Stimulated activated CD4-positive, alpha-beta T cell treated with anti-CD3 and anti-CD28 coated beads, Interleukin-2, amount 100 ng/mL, for 48 hours (primary cell): ENCODE measurements at regions not wholly inside any gene's neighbourhood (a gene's known extent, or its start where the extent isn't known, plus 50 kb on each side); places are given as distances from the start of the nearest gene placed in this dataset.
"Not testable (repeated sequence)": the region's sequence is repeated elsewhere in the genome, so short reads cannot be mapped to it uniquely, and the experiment has no call there.

Experiments
- DNase-seq, 2 donors: peaks; one replicate each; pipeline ENCODE4 v3.0.0-alpha.2; 2020

DNA sequence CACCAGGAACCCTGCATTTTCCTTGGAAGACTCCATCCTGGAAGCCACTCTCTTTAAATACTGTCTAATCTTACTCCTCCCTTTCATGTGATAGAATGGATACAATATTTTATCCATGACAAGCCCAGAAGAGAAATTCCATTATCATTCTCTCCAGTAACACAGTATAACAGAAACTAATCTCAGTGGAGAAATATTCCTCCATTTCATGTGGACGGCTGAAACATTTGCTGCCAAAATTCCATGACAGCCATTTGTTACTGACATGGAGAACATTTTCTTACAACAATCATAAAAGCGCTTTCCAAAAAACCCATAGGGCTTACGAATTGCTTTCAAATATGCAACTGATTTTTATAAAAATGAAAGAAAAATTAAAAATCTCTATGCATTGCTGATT is 392.8 kb upstream of the KLF6 start:
- no peak for DNase-seq

GRCh38 chr10:4176500-4177281 is 391.7 kb upstream of the KLF6 start:
- no peak for DNase-seq

DNA sequence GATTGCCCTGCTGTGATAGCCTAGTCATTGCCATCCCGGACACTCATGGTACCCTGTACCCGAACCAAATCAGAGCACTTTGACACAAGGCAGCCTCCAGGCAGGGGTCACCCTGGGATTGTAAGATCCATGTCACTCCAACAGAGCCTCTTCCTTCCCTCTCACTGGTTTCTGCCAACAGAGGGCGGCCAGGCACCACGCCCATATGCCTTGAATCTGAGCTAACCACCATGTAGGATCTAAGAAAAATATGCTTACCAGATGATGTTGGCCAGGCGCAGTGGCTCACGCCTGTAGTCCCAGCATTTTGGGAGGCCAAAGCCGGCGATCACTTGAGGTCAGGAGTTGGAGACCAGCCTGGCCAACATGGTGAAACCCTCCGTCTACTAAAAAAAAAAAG is 389.2 kb upstream of the KLF6 start:
- DNase-seq: no peak

GRCh38 chr10:4170633-4171314 is 385.8 kb upstream of the KLF6 start:
- DNase-seq: no peak

GRCh38 chr10:4170181-4170580 is 385.2 kb upstream of the KLF6 start:
- no peak for DNase-seq

DNA sequence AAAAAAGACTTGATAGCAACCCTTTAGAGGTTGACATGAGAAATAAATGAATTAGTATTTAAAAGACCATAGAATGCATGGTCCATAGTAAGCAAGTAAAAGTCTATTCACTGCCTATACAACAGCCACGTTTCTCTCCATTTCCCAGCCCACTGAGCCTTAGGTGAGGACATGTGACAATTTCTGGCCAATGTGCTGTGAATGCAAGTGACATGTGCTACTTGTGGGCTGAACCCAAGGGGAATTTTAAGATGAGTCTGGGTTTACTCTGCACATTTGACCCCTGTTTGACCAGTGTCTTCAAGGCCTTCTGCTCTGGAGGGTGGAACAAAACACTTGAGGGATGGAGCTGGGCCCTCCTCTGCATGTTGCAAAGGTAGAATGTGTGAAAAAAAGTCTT is 384.4 kb upstream of the KLF6 start:
- no peak for DNase-seq

- no peak for DNase-seq
Observed at GRCh38 chr10:4167216-4167615, 382.2 kb upstream of the KLF6 start.

- no peak for DNase-seq
Observed at GRCh38 chr10:4162571-4163286, 377.7 kb upstream of the KLF6 start.

GRCh38 chr10:4159173-4159572 is 374.2 kb upstream of the KLF6 start:
- no peak for DNase-seq

DNA sequence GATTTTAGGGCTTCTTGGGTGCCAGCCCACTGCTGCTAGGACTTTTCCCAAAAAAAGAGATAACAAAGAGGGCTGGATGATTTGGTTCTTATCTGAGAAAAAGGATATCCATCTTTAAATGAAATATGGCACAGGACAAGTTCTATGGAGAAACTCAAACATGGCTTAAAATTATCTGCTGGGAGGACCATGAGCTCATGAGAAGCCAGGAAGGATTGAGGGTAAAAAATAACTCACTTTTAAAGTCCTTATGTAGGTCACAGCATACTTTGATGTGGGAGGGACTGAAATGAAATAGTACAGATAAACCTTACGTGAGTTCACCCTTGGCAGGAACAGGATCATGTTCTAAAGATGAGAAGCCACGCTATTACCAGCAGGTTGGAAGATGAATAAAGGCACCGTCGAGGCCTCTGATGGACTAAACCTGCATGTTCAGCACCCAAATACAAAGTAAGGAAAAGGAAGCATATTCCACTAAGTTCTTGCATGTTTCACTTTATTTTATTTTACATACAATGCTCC is 369.2 kb upstream of the KLF6 start:
- DNase-seq: no peak

- no peak for DNase-seq
Observed at GRCh38 chr10:4151466-4151865, 366.5 kb upstream of the KLF6 start.

GRCh38 chr10:4150676-4151075 is 365.7 kb upstream of the KLF6 start:
- DNase-seq: no peak

- DNase-seq: not testable (repeated sequence)
Observed at GRCh38 chr10:4149460-4149859, 364.5 kb upstream of the KLF6 start.

DNA sequence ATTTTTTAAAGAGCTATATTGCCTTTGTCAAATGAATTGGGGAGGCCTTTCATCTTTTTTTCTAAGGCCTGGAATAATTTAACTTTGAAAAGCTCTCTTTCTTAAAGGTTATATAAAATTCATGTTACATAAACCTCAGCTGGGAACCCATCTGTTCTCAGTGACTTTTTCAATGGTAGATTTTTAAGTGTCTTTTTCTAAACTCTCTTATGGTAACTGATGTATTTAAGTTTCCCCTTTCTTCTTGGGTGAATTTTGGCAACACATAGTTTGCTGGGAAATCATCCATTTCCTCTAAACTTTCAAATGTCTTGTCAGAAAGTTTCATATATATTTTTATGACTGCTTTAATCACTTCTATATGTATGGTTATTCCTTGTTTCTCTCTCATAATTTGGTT is 362.2 kb upstream of the KLF6 start:
- no peak for DNase-seq

GRCh38 chr10:4144817-4145216 is 359.8 kb upstream of the KLF6 start:
- no peak for DNase-seq

DNA sequence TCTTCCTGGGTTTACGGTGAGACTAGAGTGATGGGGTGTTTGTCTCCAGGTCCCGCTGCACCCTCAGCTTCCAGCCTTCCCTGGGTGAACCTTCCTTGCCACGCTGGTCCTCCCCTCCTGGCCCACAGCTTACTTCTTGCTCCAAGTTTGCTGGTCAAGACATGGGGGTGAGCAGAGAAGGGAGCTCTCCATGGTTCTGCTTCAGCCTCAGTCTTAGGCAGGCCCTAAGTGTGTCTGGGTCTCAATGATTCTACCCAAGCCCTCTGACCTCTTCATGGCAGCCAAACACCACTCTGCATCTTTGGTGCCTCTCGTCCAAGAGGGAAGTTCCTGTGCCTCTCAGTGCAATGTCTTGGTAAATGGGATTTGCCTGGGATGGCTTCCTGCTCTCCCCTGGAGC is 356.5 kb upstream of the KLF6 start:
- DNase-seq: no peak

DNA sequence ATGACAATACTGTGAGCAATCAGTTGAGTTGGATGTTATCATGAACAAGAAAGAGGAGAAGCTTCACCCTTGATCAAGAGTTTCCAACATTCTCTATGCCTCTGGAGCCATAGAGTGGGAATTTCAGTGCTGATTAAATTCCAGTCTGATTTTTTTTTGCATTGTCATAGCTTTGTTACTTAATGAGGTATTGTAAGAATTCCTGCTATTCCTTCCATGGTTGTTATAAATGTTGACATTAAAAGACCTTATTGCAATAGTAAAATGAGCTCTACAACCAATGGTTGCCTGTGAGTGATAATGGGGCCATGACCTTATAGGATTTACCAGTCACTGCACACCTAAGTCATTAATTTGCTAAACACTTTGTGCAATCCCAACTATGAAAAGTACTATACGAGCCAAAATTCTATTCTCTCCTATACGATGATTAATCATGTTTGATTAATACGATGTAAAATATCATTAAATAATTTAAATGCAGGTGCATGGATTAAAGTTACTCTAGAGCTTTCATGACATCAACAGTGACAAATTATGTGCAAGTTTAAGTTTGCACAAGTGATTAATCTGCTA is 353.2 kb upstream of the KLF6 start:
- no peak for DNase-seq

DNA sequence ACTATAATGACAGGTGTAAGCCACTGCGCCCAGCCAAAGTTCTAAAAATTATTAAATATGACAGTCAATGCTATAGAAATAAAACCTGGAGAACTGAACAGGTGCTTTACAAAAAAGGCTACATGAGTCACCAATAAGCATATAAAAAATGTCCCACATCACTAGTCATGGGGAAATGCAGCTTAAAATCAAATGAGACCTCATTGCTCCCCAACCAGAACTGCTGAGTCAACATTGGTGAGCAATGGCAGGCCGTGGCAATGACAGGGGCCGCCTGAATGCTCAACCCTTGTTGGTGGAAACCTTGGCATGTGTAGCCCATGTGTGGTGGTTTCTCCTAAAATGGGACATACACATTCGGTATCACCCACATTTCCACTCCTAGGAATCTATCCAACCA is 352.3 kb upstream of the KLF6 start:
- DNase-seq: no peak

GRCh38 chr10:4136121-4136520 is 351.1 kb upstream of the KLF6 start:
- no peak for DNase-seq

GRCh38 chr10:4132216-4132556 is 347.2 kb upstream of the KLF6 start:
- DNase-seq: no peak

GRCh38 chr10:4131407-4132215 is 346.6 kb upstream of the KLF6 start:
- DNase-seq: no peak

- DNase-seq: no peak
Observed at GRCh38 chr10:4130685-4131084, 345.7 kb upstream of the KLF6 start.
